ENCODE measurements at regions not wholly inside any gene's neighbourhood (a gene's known extent, or its start where the extent isn't known, plus 50 kb on each side); places are given as distances from the start of the nearest gene placed in this dataset.

- Histone ChIP-seq H3K9me3 (ENCODE audit: low read depth, low read length) (no peaks in the 10 kb centered on the region), H3K4me3 (no peak overlapping the region), H3K9ac (ENCODE audit: insufficient read length) (no peak overlapping the region), H3K36me3 (ENCODE audit: insufficient read depth, low read length) (no peaks in the 10 kb centered on the region), H3K27ac (no peak overlapping the region)
- TF ChIP-seq POLR2AphosphoS5 (IDR thresholded peaks at IDR 0.05; ENCODE audit: borderline replicate concordance, low read depth, low read length), result no peak
- TF ChIP-seq EZH2 (IDR thresholded peaks at IDR 0.05), result no peak
- TF ChIP-seq FOXP2 (optimal IDR thresholded peaks at IDR 0.05; ENCODE audit: control extremely low read depth, extremely low read length, insufficient read depth), result no peak
- no peak for DNase-seq (ENCODE audit: low read depth, low spot score)
Observed at GRCh38 chr5:135192351-135192750, 158.3 kb upstream of the PITX1 start.

GRCh38 chr5:135191084-135191826, 157.2 kb upstream of the PITX1 start:
- no peaks in the 10 kb centered on the region for H3K9me3 ChIP-seq (ENCODE audit: low read depth, low read length)
- no peak overlapping the region for H3K27ac ChIP-seq
- TF ChIP-seq FOXP2 (optimal IDR thresholded peaks at IDR 0.05; ENCODE audit: control extremely low read depth, extremely low read length, insufficient read depth) (no peak), EZH2 (IDR thresholded peaks at IDR 0.05) (no peak), POLR2AphosphoS5 (IDR thresholded peaks at IDR 0.05; ENCODE audit: borderline replicate concordance, low read depth, low read length) (no peak)
- H3K36me3 ChIP-seq (ENCODE audit: insufficient read depth, low read length), result no peaks in the 10 kb centered on the region
- H3K4me3 ChIP-seq, result peak overlapping the region; percentile 68
- no peak for DNase-seq (ENCODE audit: low read depth, low spot score)
- H3K9ac ChIP-seq (ENCODE audit: insufficient read length), result no peak overlapping the region

GRCh38 chr5:135190416-135191083, 156.5 kb upstream of the PITX1 start:
- no peak for TF ChIP-seq FOXP2 (optimal IDR thresholded peaks at IDR 0.05; ENCODE audit: control extremely low read depth, extremely low read length, insufficient read depth)
- TF ChIP-seq EZH2 (IDR thresholded peaks at IDR 0.05), result no peak
- no peak for TF ChIP-seq POLR2AphosphoS5 (IDR thresholded peaks at IDR 0.05; ENCODE audit: borderline replicate concordance, low read depth, low read length)
- H3K4me3 ChIP-seq, result peak overlapping the region; percentile 68
- H3K27ac ChIP-seq, result no peak overlapping the region
- no peak overlapping the region for H3K9ac ChIP-seq (ENCODE audit: insufficient read length)
- no peaks in the 10 kb centered on the region for H3K9me3 ChIP-seq (ENCODE audit: low read depth, low read length)
- H3K36me3 ChIP-seq (ENCODE audit: insufficient read depth, low read length), result no peaks in the 10 kb centered on the region
- DNase-seq (ENCODE audit: low read depth, low spot score), result no peak

GRCh38 chr5:135189024-135189423, 155.0 kb upstream of the PITX1 start:
- H3K36me3 ChIP-seq (ENCODE audit: insufficient read depth, low read length), result no peaks in the 10 kb centered on the region
- no peak overlapping the region for H3K27ac ChIP-seq
- H3K9ac ChIP-seq (ENCODE audit: insufficient read length), result no peak overlapping the region
- TF ChIP-seq POLR2AphosphoS5 (IDR thresholded peaks at IDR 0.05; ENCODE audit: borderline replicate concordance, low read depth, low read length) (no peak), EZH2 (IDR thresholded peaks at IDR 0.05) (no peak), FOXP2 (optimal IDR thresholded peaks at IDR 0.05; ENCODE audit: control extremely low read depth, extremely low read length, insufficient read depth) (no peak)
- no peak overlapping the region for H3K4me3 ChIP-seq
- H3K9me3 ChIP-seq (ENCODE audit: low read depth, low read length), result no peaks in the 10 kb centered on the region
- no peak for DNase-seq (ENCODE audit: low read depth, low spot score)

GRCh38 chr5:135188233-135188914, 154.3 kb upstream of the PITX1 start:
- no peak overlapping the region for H3K27ac ChIP-seq
- H3K4me3 ChIP-seq, result no peak overlapping the region
- TF ChIP-seq EZH2 (IDR thresholded peaks at IDR 0.05), result no peak
- no peak for TF ChIP-seq FOXP2 (optimal IDR thresholded peaks at IDR 0.05; ENCODE audit: control extremely low read depth, extremely low read length, insufficient read depth)
- TF ChIP-seq POLR2AphosphoS5 (IDR thresholded peaks at IDR 0.05; ENCODE audit: borderline replicate concordance, low read depth, low read length), result no peak
- no peak overlapping the region for H3K9ac ChIP-seq (ENCODE audit: insufficient read length)
- no peaks in the 10 kb centered on the region for H3K36me3 ChIP-seq (ENCODE audit: insufficient read depth, low read length)
- DNase-seq (ENCODE audit: low read depth, low spot score), result no peak
- no peaks in the 10 kb centered on the region for H3K9me3 ChIP-seq (ENCODE audit: low read depth, low read length)

GRCh38 chr5:135186662-135187522, 152.9 kb upstream of the PITX1 start:
- no peak for DNase-seq (ENCODE audit: low read depth, low spot score)

GRCh38 chr5:135185481-135186065, 151.5 kb upstream of the PITX1 start:
- peak; percentile 55 for DNase-seq (ENCODE audit: low read depth, low spot score)
- no peak for TF ChIP-seq FOXP2 (optimal IDR thresholded peaks at IDR 0.05; ENCODE audit: control extremely low read depth, extremely low read length, insufficient read depth)
- TF ChIP-seq POLR2AphosphoS5 (IDR thresholded peaks at IDR 0.05; ENCODE audit: borderline replicate concordance, low read depth, low read length), result no peak
- TF ChIP-seq EZH2 (IDR thresholded peaks at IDR 0.05), result no peak
- Histone ChIP-seq H3K36me3 (ENCODE audit: insufficient read depth, low read length) (no peaks in the 10 kb centered on the region), H3K4me3 (no peak overlapping the region), H3K27ac (no peak overlapping the region), H3K9me3 (ENCODE audit: low read depth, low read length) (no peaks in the 10 kb centered on the region), H3K9ac (ENCODE audit: insufficient read length) (no peak overlapping the region)

More at GRCh38 chr5:135186662-135187522, 152.9 kb upstream of the PITX1 start:
- no peak overlapping the region for H3K27ac ChIP-seq
- H3K9me3 ChIP-seq (ENCODE audit: low read depth, low read length), result no peaks in the 10 kb centered on the region
- TF ChIP-seq FOXP2 (optimal IDR thresholded peaks at IDR 0.05; ENCODE audit: control extremely low read depth, extremely low read length, insufficient read depth) (no peak), EZH2 (IDR thresholded peaks at IDR 0.05) (no peak)
- no peak overlapping the region for H3K4me3 ChIP-seq
- no peak overlapping the region for H3K9ac ChIP-seq (ENCODE audit: insufficient read length)
- H3K36me3 ChIP-seq (ENCODE audit: insufficient read depth, low read length), result no peaks in the 10 kb centered on the region

All from SK-N-MC (cell line).